ENCODE measurements at regions not wholly inside any gene's neighbourhood (a gene's known extent, or its start where the extent isn't known, plus 50 kb on each side); places are given as distances from the start of the nearest gene placed in this dataset.
"Not testable (repeated sequence)": the region's sequence is repeated elsewhere in the genome, so short reads cannot be mapped to it uniquely, and the experiment has no call there.

GRCh38 chr7:81457852-81458522, 311.9 kb downstream of the HGF start:
- Histone ChIP-seq H3K27ac (ENCODE audit: low read depth, low read length) (no peak overlapping the region), H3K9me3 (ENCODE audit: control insufficient read depth, insufficient read depth, low read length) (no peaks in the 10 kb centered on the region), H3K4me3 (ENCODE audit: low read depth, low read length) (no peak overlapping the region), H3K4me1 (ENCODE audit: control insufficient read depth, insufficient read depth, low read length) (no peaks in the 10 kb centered on the region), H3K36me3 (ENCODE audit: control insufficient read depth, insufficient read depth, low read length) (no peaks in the 10 kb centered on the region), H3K27me3 (ENCODE audit: control insufficient read depth, insufficient read depth, low read length) (no peaks in the 10 kb centered on the region)
- DNase-seq (ENCODE audit: low read depth in 4 of 6, low spot score in 6 of 6) = peak in 2 of 6 donors; percentile 53 to 84
- no CpG with 5 or more reads among the region's 1 CpG for WGBS (ENCODE audit: insufficient coverage)

- H3K9me3 ChIP-seq (ENCODE audit: control insufficient read depth, insufficient read depth, low read length); H3K27me3 ChIP-seq (ENCODE audit: control insufficient read depth, insufficient read depth, low read length); H3K36me3 ChIP-seq (ENCODE audit: control insufficient read depth, insufficient read depth, low read length); H3K4me1 ChIP-seq (ENCODE audit: control insufficient read depth, insufficient read depth, low read length); H3K4me3 ChIP-seq (ENCODE audit: low read depth, low read length); DNase-seq (ENCODE audit: low read depth in 4 of 6, low spot score in 6 of 6); H3K27ac ChIP-seq (ENCODE audit: low read depth, low read length): not testable (repeated sequence)
Measured at GRCh38 chr7:81453770-81454169, 316.1 kb downstream of the HGF start.

GRCh38 chr7:81449105-81449504, 320.7 kb downstream of the HGF start:
- H3K27me3 ChIP-seq (ENCODE audit: control insufficient read depth, insufficient read depth, low read length) = no peaks in the 10 kb centered on the region
- H3K4me3 ChIP-seq (ENCODE audit: low read depth, low read length) = no peak overlapping the region
- DNase-seq (ENCODE audit: low read depth in 4 of 6, low spot score in 6 of 6) = no peak
- H3K36me3 ChIP-seq (ENCODE audit: control insufficient read depth, insufficient read depth, low read length) = no peaks in the 10 kb centered on the region
- no peaks in the 10 kb centered on the region for H3K9me3 ChIP-seq (ENCODE audit: control insufficient read depth, insufficient read depth, low read length)
- H3K27ac ChIP-seq (ENCODE audit: low read depth, low read length) = no peak overlapping the region
- H3K4me1 ChIP-seq (ENCODE audit: control insufficient read depth, insufficient read depth, low read length) = no peaks in the 10 kb centered on the region

GRCh38 chr7:81447351-81447952, 322.4 kb downstream of the HGF start:
- no peak overlapping the region for H3K4me3 ChIP-seq (ENCODE audit: low read depth, low read length)
- H3K9me3 ChIP-seq (ENCODE audit: control insufficient read depth, insufficient read depth, low read length) = no peaks in the 10 kb centered on the region
- H3K27ac ChIP-seq (ENCODE audit: low read depth, low read length) = no peak overlapping the region
- H3K36me3 ChIP-seq (ENCODE audit: control insufficient read depth, insufficient read depth, low read length) = no peaks in the 10 kb centered on the region
- 13% methylated on average over 2 of the region's 4 CpGs for WGBS (ENCODE audit: insufficient coverage)
- H3K27me3 ChIP-seq (ENCODE audit: control insufficient read depth, insufficient read depth, low read length) = no peaks in the 10 kb centered on the region
- DNase-seq (ENCODE audit: low read depth in 4 of 6, low spot score in 6 of 6) = peak in 2 of 6 donors; percentile 69 to 73
- no peaks in the 10 kb centered on the region for H3K4me1 ChIP-seq (ENCODE audit: control insufficient read depth, insufficient read depth, low read length)

- Histone ChIP-seq H3K36me3 (ENCODE audit: control insufficient read depth, insufficient read depth, low read length) (no peaks in the 10 kb centered on the region), H3K27me3 (ENCODE audit: control insufficient read depth, insufficient read depth, low read length) (no peaks in the 10 kb centered on the region), H3K4me1 (ENCODE audit: control insufficient read depth, insufficient read depth, low read length) (no peaks in the 10 kb centered on the region), H3K4me3 (ENCODE audit: low read depth, low read length) (no peak overlapping the region), H3K9me3 (ENCODE audit: control insufficient read depth, insufficient read depth, low read length) (no peaks in the 10 kb centered on the region), H3K27ac (ENCODE audit: low read depth, low read length) (no peak overlapping the region)
- DNase-seq (ENCODE audit: low read depth in 4 of 6, low spot score in 6 of 6) = no peak
- WGBS (ENCODE audit: insufficient coverage) = no CpG with 5 or more reads among the region's 1 CpG
Measured at GRCh38 chr7:81446212-81446611, 323.6 kb downstream of the HGF start.

GRCh38 chr7:81445462-81445861, 324.4 kb downstream of the HGF start:
- Histone ChIP-seq H3K36me3 (ENCODE audit: control insufficient read depth, insufficient read depth, low read length) (no peaks in the 10 kb centered on the region), H3K27me3 (ENCODE audit: control insufficient read depth, insufficient read depth, low read length) (no peaks in the 10 kb centered on the region), H3K9me3 (ENCODE audit: control insufficient read depth, insufficient read depth, low read length) (no peaks in the 10 kb centered on the region), H3K4me3 (ENCODE audit: low read depth, low read length) (no peak overlapping the region), H3K27ac (ENCODE audit: low read depth, low read length) (no peak overlapping the region), H3K4me1 (ENCODE audit: control insufficient read depth, insufficient read depth, low read length) (no peaks in the 10 kb centered on the region)
- no peak for DNase-seq (ENCODE audit: low read depth in 4 of 6, low spot score in 6 of 6)
- WGBS (ENCODE audit: insufficient coverage) = no CpG with 5 or more reads among the region's 1 CpG

GRCh38 chr7:81441750-81442149, 328.1 kb downstream of the HGF start:
- H3K27me3 ChIP-seq (ENCODE audit: control insufficient read depth, insufficient read depth, low read length) = no peaks in the 10 kb centered on the region
- DNase-seq (ENCODE audit: low read depth in 4 of 6, low spot score in 6 of 6) = no peak
- no peaks in the 10 kb centered on the region for H3K36me3 ChIP-seq (ENCODE audit: control insufficient read depth, insufficient read depth, low read length)
- no CpG with 5 or more reads among the region's 1 CpG for WGBS (ENCODE audit: insufficient coverage)
- no peaks in the 10 kb centered on the region for H3K9me3 ChIP-seq (ENCODE audit: control insufficient read depth, insufficient read depth, low read length)
- H3K4me1 ChIP-seq (ENCODE audit: control insufficient read depth, insufficient read depth, low read length) = no peaks in the 10 kb centered on the region
- H3K4me3 ChIP-seq (ENCODE audit: low read depth, low read length) = no peak overlapping the region
- H3K27ac ChIP-seq (ENCODE audit: low read depth, low read length) = no peak overlapping the region

GRCh38 chr7:81439591-81439990, 330.3 kb downstream of the HGF start:
- no peak overlapping the region for H3K27ac ChIP-seq (ENCODE audit: low read depth, low read length)
- H3K9me3 ChIP-seq (ENCODE audit: control insufficient read depth, insufficient read depth, low read length) = no peaks in the 10 kb centered on the region
- H3K4me1 ChIP-seq (ENCODE audit: control insufficient read depth, insufficient read depth, low read length) = no peaks in the 10 kb centered on the region
- no CpG with 5 or more reads among the region's 1 CpG for WGBS (ENCODE audit: insufficient coverage)
- H3K4me3 ChIP-seq (ENCODE audit: low read depth, low read length) = no peak overlapping the region
- DNase-seq (ENCODE audit: low read depth in 4 of 6, low spot score in 6 of 6) = no peak
- H3K36me3 ChIP-seq (ENCODE audit: control insufficient read depth, insufficient read depth, low read length) = no peaks in the 10 kb centered on the region
- no peaks in the 10 kb centered on the region for H3K27me3 ChIP-seq (ENCODE audit: control insufficient read depth, insufficient read depth, low read length)

GRCh38 chr7:81437160-81437559, 332.7 kb downstream of the HGF start:
- not testable (repeated sequence) for DNase-seq (ENCODE audit: low read depth in 4 of 6, low spot score in 6 of 6); H3K27ac ChIP-seq (ENCODE audit: low read depth, low read length); H3K27me3 ChIP-seq (ENCODE audit: control insufficient read depth, insufficient read depth, low read length); H3K9me3 ChIP-seq (ENCODE audit: control insufficient read depth, insufficient read depth, low read length); H3K4me1 ChIP-seq (ENCODE audit: control insufficient read depth, insufficient read depth, low read length); H3K4me3 ChIP-seq (ENCODE audit: low read depth, low read length); H3K36me3 ChIP-seq (ENCODE audit: control insufficient read depth, insufficient read depth, low read length)
- 97% methylated on average over 28 of the region's 29 CpGs for WGBS (ENCODE audit: insufficient coverage)

- no peak for DNase-seq (ENCODE audit: low read depth in 4 of 6, low spot score in 6 of 6)
- no peaks in the 10 kb centered on the region for H3K36me3 ChIP-seq (ENCODE audit: control insufficient read depth, insufficient read depth, low read length)
- no peak overlapping the region for H3K4me3 ChIP-seq (ENCODE audit: low read depth, low read length)
- H3K4me1 ChIP-seq (ENCODE audit: control insufficient read depth, insufficient read depth, low read length) = no peaks in the 10 kb centered on the region
- no peaks in the 10 kb centered on the region for H3K9me3 ChIP-seq (ENCODE audit: control insufficient read depth, insufficient read depth, low read length)
- H3K27ac ChIP-seq (ENCODE audit: low read depth, low read length) = no peak overlapping the region
- H3K27me3 ChIP-seq (ENCODE audit: control insufficient read depth, insufficient read depth, low read length) = no peaks in the 10 kb centered on the region
- 93% methylated on average over 2 of the region's 3 CpGs for WGBS (ENCODE audit: insufficient coverage)
Measured at GRCh38 chr7:81433692-81434331, 336.0 kb downstream of the HGF start.
